Activated effector memory CD4-positive, alpha-beta T cell treated with Interleukin-2 at 50 U/mL for 16 hours (primary cell): ENCODE measurements at regions not wholly inside any gene's neighbourhood (a gene's known extent, or its start where the extent isn't known, plus 50 kb on each side); places are given as distances from the start of the nearest gene placed in this dataset.
A peak's percentile ranks its signal among the peaks of the same experiment; 100 is the strongest.
"Not testable (repeated sequence)": the region's sequence is repeated elsewhere in the genome, so short reads cannot be mapped to it uniquely, and the experiment has no call there.

Source experiments
- DNase-seq: peaks from one replicate; pipeline ENCODE4 v3.0.0-alpha.2; 2020

DNA sequence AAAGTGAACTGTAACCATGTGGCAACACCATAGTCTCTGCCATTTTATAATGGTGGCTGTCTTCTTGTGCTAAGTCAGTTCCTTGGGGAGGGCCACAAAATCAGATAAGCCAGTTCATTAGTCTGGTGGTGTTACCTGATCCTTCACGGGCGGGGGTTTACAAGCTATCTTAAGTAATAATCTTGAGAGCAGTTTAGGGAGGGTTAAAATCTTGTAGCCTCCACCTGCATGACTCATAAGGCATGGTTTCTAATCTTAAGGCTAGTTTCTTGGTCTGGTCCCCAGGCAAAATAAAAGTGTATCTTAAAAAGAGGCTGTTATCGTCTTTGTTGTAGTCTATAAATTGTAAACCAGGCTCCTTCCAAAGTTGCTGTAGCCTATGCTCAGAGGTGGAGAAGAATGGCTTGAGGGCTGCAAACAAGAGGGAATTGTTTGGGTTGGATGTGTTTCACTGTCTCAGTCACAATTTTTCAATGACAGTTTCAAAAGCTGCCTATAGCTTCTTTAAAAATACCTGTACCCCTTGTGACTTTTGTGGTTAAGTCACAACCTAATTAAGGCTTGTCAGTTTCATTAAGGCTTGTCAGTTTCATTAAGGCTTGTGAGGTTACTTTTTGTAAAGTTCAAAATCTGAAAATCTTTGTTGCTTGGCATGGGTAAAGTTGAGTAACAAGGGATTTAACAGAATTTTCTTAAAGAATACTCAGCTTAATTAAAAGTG, 135.7 kb downstream of the RPS4Y2 start:
- no peak for DNase-seq

DNA sequence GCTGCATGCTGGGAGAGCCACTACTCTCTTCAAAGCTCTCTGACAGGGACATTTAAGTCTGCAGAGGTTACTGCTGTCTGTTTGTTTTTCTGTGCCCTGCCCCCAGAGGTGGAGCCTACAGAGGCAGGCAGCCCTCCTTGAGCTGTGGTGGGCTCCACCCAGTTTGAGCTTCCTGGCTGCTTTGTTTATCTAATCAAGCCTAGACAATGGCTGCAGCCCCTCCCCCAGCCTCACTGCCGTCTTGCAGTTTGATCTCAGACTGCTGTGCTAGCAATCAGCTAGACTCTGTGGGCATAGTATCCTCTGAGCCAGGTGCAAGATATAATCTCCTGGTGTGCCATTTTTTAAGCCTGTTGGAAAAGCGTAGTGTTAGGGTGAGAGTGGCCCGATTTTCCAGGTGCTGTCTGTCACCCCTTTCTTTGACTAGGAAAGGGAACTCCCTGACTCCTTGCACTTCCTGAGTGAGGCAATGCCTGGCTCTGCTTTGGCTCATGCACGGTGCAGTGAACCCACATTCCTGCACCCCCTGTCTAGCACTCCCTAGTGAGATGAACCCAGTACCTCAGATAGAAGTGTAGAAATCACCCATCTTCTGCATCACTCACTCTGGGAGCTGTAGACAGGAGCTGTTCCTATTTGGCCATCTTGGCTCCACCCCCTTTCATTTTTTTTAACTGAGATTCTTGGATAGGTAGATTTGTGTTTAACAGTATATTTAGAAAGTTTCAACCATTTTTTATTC, 169.6 kb downstream of the RPS4Y2 start:
- peak; percentile 59 for DNase-seq

DNA sequence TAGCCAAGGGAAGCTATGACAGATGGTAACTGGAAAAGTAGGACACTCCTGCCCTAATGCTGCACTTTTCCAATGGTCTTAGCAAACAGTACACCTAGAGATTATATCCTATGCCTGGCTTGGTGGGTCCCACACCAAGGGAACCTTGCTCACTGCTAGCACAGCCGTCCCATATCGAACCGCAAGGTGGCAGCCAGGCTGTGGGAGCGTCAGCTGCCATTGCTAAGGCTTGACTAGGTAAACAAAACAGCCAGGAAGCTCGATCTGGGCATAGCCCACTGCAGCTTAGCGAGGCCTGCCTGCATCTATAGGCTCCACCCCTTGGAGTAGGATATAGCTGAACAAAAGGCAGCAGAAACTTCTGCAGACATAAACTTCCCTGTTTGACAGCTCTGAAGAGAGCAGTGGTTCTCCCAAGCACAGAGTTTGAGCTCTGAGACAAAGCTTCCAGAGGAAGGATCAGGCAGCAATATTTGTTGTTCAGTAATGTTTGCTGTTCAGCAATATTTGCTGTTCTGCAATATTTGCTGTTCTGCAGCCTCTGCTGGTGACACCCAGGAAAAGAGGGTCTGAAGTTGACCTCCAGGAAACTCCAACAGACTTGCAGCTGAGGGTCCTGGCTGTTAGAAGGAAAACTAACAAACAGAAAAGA, 173.9 kb downstream of the RPS4Y2 start:
- no peak for DNase-seq

DNA sequence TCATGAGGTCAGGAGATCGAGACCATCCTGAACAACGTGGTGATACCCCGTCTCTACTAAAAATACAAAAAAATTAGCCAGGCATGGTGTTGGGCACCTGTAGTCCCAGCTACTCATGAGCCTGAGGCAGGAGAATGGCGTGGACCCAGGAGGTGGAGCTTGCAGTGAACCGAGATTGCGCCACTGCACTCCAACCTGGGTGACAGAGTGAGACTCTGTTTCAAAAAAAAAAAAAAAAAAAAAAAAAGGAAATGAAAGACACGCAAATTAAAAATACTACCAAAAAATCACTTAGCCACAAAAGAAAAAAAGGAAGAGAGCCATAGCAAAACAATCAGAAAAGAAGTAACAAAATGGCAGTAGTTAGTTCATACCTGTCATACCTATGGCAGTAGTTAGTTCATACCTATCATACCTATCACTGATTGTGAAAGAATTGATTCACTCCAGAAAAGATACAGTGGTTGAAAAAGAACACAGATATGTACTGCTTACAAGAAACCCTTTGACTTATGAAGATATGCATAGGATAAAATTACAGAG, 180.9 kb downstream of the RPS4Y2 start:
- DNase-seq = not testable (repeated sequence)

DNA sequence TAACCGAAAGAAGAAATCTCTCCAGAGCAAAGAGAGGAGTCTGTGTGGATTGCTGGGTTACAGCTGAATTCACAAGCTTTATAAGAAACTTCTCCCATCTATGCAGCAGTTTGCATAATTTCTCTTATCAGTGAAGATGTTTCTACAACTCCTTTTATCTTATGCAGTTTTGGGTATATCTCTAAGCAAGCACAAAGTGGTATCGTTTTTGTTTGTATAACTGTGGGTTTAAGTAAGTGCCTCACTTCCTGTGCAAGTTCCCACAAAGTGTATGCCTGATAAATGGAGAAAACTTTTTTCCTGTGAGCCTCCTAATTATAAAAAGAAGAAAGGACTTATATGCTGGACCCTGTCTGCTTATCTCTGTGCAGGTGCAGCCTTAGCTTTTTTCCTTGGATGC, 205.6 kb downstream of the RPS4Y2 start:
- DNase-seq = no peak

DNA sequence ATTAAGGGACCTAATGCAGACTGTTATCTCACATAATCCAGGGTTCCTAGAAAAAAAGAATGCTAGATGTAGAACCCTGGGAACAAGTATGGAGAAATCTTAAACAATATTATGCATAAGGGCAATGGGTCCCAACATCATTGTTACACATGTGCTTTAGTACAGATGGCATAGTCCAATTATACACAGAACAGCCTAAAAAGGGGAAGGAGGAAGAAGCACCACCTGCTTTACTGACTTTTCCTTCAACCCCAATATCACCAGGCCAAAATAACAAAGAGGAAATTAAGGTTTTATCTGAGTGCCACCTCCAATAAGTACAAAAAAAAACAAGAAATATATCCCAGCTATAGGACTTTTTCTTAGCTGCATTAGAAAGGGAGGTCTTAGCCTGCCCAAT, 211.9 kb downstream of the RPS4Y2 start:
- DNase-seq = no peak

DNA sequence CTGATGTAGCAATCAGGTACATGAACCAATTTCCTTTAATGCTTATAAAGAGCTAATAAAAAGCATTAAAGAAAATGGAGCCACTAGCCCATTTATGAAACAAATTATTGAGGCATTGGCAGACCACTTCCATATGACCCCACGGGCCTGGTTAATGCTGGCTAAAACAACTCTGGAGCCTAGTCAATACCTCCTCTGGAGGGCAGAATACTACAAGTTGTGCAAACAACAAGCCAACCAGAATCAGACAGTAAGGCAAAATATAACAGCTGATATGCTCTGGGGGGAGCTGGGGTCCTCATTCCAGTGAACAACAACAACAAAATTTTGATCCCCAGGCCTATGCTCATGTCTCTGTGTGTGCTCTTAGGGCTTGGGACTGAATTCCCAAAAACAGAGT, 212.3 kb downstream of the RPS4Y2 start:
- DNase-seq = no peak

DNA sequence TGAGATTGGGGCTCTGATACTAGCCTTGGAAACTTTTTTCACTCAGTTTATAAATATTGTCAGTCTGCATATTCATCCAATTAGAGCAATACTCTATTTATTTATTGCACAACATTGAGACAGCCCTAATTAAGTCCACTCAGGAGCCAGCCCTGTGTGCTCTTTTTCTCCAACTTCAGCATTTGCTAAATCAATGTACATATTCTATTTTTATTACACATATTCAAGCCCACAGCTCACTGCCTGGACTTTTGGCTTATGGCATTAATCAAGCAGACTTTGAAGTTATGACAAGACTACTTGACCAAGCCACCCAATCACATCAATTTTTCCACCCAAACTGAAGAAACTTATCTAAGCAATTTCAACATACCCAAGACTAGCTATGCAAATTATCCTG, 215.5 kb downstream of the RPS4Y2 start:
- DNase-seq = no peak

DNA sequence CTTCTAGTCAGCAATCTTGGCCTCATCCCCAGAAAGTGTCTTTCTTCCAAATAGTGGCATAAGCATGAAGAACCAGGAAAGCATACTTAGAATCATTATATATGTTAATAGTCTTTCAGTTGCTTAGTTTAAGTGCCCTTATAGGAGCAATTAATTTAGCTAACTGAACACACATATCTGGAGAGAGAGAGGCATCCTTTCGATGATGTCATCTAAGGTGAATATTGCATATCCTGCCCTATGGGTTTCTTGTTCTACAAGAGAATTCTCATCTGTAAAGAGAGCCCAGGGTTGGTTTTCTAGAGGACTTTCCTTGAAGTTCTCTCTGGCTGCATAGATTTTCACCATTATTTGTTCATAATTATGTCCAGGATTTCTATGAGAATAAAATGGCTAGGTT, 230.1 kb downstream of the RPS4Y2 start:
- DNase-seq = no peak

DNA sequence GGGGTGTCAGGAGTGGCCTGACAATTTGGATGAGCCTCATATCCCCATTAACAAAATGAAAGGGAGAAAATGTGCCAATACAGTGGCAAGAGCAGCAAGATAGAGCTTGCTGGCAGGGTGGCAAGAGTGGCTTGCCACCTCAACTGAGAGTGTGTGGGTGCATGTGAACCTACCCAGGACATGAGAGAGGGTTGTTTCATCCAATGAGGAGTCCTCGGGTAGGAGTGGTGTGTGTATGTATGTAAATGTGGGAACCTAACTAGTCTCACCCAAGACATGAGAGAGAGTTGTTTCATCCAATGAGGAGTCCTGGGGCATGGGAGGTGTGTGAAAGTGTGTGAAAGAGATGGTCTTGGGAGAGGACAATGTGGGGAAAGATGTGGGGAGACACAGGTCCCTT, 234.2 kb downstream of the RPS4Y2 start:
- no peak for DNase-seq

DNA sequence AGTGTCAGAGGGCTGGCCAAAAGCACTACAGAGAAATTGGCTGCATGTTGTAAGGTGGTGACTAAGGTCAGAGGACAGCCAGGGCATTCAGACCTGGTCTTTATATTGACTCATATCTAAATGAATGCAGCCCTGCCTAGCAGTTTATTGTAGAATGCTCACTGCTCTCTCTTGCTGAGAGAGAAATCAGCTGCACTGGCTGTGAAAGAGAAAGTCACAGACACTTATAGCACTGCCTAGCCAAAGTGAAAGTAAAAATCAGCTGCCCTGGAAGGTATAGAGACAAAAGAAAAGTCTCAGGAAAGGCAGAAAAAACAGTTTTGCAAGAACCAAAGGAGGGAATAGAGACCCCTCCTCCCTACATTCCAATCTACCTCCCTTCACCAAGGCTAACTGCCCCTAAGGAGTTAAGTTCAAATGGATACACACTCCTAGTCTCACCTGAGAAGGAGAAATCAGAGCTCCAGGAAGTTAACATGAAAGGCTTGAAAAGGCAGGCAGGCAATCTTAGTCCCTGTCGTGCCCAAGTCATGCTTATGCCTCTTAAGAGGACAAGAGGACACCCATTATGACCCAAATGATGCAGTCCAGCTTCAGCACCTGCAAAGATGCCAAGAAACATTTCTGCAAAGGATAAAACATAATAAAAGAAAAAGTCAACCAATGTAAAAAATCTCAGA, 235.1 kb downstream of the RPS4Y2 start:
- DNase-seq = no peak

DNA sequence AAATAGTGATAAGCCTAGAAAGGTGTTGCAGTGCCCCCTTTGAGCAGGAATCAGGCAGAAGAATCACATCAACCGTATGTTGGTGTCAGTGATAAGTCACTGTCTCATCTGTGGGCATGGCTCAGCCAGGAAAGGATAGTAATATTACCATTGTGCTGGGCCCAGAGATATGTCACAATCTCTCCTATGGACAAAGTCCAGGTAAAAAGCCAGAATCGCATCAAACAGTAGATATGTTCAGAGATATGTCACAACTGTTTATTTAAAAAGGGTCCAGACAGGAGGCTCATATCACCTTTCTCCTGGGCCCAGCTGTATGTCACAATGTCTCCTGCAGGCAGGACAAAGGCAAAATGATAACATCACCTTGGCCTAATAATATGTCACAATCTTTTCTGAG, 241.4 kb downstream of the RPS4Y2 start:
- no peak for DNase-seq

DNA sequence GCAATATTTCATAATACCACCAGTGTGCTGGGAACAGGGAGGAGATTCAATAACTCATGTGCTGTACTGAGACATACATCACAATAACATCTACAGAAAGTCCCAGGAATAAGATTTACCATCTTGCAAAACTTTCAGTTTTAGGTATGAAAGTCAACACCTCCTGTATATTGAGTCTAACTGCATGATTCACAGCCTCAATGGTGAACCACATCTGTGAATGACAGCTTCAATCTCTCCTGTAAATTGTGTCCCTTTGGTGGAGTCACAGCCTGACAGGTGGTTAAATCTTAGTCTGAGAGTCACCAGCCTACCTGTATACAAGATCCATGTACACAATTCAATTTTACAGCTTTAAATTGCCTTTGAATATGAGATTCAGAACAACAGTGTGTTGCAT, 242.1 kb downstream of the RPS4Y2 start:
- DNase-seq = no peak

DNA sequence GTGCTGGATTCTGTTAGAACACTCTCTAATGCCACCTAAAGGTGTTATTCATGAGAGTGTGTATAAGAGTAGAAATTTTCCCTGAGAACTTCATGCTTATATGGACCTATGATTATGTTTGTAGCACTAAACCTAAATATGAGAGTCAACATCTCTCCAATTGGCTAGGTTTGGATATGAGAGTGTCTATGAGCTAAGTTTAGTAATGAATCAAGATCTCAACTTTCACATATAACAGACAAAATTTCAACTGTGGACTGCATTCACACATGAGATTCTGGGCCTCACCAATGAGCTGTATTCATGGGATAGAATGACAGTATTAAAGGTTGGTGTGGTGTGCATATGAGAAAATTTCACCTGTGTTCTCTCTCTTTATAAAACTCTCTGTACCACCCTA, 242.6 kb downstream of the RPS4Y2 start:
- no peak for DNase-seq

DNA sequence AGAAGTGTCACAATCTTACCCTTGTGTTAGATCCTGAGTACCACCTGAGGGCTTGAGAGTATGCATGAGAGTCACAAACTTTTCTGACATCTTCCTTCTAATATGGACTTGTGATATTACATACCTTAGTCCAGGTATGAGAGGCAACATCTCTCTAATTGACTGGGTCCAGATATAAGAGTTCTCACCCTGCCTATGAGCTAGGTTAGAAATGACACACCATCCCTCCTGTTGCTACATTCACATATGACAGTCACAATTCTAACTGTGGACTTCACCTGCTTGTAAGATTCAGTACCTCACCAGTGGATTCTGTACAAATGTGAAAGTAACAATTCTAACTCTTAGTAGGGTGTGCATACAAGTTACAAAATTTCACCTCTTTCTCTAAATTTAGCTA, 245.2 kb downstream of the RPS4Y2 start:
- DNase-seq = no peak

DNA sequence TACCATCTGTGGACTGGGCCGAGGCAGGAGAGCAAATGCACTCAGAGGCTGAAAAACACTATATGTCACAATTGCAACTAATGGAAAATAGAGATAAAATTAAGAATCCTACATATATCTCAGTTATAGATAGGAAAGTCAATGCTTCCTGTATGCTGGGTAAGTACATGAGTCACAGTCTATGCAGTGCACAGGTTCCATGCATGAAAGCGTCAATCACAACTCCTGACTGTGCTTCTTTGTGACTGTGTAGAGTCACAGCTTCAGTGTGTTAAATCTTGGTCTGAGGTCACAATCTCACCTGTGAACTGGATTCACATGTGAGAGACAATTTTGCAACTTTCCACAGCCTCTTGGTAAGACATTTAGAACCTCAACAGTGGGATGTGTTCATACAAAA, 247.2 kb downstream of the RPS4Y2 start:
- DNase-seq = no peak

DNA sequence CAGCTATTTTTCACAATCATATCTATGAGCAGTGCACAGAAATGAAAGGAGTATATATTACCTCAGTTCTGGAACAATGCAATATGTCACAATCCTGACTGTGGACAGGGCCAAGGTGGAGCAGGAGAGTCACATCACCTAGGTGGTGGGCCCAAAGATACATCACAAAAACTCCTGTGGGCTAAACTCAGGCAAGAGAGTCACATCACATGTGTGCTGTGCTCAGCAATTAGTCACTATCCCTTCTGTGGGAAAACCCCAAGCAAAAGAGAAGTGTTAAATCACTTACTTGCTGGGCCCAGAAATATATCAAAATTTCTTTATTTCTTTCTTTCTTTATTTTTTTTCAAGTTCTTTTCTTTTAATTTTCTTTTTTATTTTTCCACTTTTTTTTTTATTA, 249.6 kb downstream of the RPS4Y2 start:
- DNase-seq = no peak

DNA sequence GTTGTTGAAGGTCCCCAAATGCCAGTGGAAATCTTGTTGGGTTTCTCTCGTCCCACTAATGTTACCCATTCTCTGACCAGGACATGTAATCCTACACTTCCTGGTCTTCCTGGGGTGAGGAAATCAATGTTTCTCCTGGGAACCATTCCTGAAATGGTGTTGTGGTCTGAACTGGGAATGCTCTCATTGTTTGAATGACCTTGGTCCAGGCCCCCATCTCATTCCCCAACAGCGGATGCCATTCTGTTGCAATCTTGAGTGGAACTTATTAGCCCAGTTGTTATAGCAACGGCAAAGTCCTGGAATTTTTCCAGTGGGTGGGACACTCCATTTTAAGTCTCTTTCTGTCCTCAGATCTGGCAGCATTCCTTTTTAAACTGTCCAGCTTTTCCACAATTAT, 265.9 kb downstream of the RPS4Y2 start:
- no peak for DNase-seq

DNA sequence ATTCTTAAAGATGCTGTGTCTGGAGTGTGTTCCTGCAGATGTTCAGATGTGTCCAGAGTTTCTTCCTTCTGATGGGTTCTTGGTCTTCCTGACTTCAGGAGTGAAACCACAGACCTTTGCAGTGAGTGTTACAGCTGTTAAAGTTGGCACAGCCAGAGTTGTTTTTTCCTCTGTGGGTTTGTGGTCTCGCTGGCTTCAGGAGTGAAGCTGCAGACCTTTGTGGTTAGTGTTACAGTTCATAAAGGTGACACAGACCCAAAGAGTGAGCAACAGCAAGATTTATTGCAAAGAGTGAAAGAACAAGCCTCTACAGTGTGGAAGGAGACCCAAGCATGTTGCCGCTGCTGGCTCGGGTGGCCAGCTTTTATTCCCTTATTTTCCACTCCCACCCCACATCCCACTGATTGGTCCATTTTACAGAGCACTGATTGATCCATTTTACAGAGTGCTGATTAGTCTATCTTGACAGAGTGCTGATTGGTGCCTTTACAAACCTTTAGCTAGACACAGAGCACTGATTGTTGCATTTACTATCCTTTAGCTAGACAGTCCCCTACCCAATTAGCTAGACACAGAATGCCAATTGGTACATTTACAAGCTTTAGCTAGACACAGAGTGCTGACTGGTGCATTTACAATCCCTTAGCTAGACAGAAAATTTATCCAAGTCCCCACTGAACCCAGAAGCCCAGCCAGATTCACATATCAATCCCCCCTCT, 266.6 kb downstream of the RPS4Y2 start:
- DNase-seq = peak; percentile 4

DNA sequence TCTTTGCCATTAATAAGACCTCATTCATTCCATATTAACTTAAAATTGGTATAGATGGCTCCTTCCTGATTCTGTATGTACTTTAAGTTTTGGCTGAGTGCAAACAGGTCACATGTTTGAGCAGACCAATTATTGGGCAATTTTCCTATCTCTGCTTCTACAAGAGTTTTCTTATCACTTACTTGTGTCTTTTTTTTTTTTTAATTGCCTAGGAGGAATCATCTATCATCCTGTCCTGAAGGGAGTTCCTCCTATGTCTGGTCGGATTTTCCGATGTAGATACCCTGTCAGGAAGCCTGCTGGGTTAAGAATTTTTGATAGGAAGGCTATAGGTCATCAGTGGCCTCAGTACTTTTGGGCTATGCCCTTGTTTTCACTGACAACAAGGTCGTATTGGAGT, 268.0 kb downstream of the RPS4Y2 start:
- DNase-seq = no peak

DNA sequence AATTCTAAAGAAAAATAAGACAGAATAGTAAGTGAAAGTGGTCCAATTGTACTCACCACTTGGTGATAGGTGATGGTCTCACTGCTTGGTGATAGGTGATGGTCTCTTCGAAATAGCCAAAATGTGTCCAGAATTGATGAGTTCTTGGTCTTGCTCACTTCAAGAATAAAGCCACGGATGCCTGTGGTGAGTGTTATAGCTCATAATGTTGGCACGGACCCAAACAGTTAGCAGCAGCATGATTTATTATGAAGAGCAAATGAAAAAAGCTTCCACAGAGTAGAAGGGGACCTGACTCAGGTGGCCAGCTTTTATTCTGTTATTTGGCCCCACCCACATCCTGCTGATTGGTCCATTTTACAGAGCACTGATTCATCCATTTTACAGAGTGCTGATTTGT, 272.6 kb downstream of the RPS4Y2 start:
- DNase-seq = no peak

DNA sequence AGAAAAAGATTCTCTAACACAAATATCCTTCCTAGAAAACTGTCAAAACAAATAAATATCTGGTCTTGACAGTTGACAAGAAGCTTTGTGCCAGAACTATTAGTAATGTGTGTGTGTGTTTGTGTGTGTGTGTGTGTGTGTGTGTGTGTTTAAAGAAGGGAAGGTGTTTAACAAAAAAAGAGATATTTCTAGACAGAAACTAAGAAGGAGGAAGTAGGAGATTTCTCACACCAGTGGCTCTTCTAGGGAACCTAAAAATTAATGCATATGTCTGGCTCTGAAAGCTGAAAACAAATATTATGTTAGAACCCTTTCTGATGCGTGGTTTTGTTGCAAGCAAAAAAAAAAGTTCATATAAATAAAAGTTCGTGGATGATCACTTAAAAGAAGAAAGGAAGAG, 277.5 kb downstream of the RPS4Y2 start:
- no peak for DNase-seq
